ENCODE measurements at regions not wholly inside any gene's neighbourhood (a gene's known extent, or its start where the extent isn't known, plus 50 kb on each side); places are given as distances from the start of the nearest gene placed in this dataset.
A peak's percentile ranks its signal among the peaks of the same experiment; 100 is the strongest.

DNA sequence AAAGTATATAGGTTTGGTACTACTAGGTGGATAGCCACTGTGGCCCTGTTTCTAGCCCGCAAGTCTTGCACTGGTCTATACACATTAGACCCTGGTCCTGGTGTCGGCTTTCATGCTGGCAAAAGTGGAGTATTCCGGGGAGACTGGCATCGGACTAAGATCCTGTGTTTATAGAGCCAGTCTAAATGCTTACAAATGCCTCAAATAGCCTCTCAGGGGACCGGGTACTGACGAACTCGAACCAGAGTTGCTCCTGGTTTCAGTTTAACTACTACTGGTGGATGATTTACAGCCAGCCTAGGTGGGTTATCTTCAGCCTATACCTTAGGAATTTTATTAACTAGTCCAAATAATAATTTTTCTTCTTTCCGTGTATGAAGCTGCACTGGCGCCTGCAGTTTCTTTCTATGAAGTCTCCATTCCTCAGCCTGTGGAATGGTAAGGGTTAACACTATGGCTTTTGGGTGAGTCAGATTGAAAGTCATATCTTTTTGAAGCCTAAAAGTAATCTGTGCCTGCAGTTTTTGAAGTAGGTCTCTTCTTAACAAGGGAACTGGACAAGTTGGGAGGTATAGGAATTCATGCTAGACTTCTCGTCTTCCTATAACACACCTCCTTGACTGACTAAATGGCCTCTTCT is 51.3 kb downstream of the OR10H4 start:
- no peak overlapping the region for H3K27ac ChIP-seq (ENCODE audit: low read depth in 1 of 2, low read length in 2 of 2)
- peaks cover 0 to 5% (median 2%) of the 10 kb centered on the region in 3 donors for H3K27me3 Mint-ChIP-seq (ENCODE audit: low read depth in 3 of 3)
- H2AFZ ChIP-seq (ENCODE audit: insufficient read depth, low read depth, low read length, poor library complexity, severe bottlenecking): no peak overlapping the region

DNA sequence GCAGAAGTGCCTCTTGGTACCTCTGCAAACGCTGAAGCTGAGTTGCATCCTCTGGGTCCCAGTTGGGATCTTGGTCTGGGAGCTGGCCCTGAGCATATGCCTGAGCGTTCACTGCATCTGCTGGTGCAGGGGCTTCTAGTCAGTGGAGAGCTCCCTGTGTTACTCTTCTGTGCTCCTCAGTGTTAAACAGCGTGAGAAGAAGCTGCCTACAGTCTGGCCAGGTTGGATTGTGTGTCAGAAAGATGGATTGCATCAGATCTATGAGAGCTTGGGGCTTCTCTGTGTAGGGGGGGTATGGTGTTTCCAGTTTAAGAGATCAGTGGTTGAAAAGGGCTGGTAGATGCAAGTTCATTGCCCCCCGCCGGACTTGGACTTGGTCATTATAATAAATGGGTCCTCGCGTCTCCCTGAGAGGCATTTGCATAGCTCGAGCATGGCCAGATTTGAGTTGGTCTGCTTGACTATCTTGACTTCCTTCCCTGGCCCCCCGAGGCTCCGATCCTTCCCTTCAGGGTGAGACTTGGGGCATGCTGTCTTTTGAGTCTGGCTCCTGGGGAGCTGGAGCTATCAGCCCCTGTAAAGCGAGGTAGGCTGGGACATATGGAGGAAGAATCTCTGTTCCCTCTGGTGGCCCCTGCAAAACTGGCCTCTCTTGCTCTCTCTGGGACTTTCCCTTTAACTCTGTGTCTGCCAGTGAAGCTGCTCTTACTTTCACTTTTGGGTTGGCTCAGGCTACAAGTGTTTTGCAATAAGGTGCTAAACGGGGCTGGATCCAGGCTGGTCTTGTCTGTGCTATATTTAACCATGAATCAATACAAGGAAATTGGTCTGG is 52.9 kb downstream of the OR10H4 start:
- peak; percentile 60 to 74 (median 62) for DNase-seq
- H3K27ac Mint-ChIP-seq: peak overlapping the region; percentile 85 to 94 (median 90)
- TF ChIP-seq, protein P1, sequence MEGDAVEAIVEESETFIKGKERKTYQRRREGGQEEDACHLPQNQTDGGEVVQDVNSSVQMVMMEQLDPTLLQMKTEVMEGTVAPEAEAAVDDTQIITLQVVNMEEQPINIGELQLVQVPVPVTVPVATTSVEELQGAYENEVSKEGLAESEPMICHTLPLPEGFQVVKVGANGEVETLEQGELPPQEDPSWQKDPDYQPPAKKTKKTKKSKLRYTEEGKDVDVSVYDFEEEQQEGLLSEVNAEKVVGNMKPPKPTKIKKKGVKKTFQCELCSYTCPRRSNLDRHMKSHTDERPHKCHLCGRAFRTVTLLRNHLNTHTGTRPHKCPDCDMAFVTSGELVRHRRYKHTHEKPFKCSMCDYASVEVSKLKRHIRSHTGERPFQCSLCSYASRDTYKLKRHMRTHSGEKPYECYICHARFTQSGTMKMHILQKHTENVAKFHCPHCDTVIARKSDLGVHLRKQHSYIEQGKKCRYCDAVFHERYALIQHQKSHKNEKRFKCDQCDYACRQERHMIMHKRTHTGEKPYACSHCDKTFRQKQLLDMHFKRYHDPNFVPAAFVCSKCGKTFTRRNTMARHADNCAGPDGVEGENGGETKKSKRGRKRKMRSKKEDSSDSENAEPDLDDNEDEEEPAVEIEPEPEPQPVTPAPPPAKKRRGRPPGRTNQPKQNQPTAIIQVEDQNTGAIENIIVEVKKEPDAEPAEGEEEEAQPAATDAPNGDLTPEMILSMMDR (IDR thresholded peaks at IDR 0.05): no peak
- H3K27me3 Mint-ChIP-seq (ENCODE audit: low read depth in 3 of 3): peaks cover 0 to 3% (median 0%) of the 10 kb centered on the region in 3 donors
- peak overlapping the region; percentile 78 for H3K4me2 ChIP-seq (replicated peaks; ENCODE audit: extremely low read depth, low read length, poor library complexity, severe bottlenecking)
- no peaks in the 10 kb centered on the region for H3K79me2 ChIP-seq (ENCODE audit: insufficient read depth, low read length)
- peak overlapping the region; percentile 38 to 80 (median 73) for H3K4me3 ChIP-seq (replicated peaks in 1 of 3; ENCODE audit: low read depth in 2 of 3, low read length in 3 of 3)
- peak overlapping the region; percentile 83 to 87 for H3K4me3 Mint-ChIP-seq
- H3K27ac ChIP-seq (ENCODE audit: low read depth in 1 of 2, low read length in 2 of 2): peak overlapping the region; percentile 64 to 84
- peak overlapping the region; percentile 54 for H3K9ac ChIP-seq (ENCODE audit: insufficient read depth, low read length, poor library complexity, severe bottlenecking)
- no peaks in the 10 kb centered on the region for H3K9me3 ChIP-seq (replicated peaks in 1 of 2; ENCODE audit: control insufficient read depth in 1 of 2, insufficient read depth in 1 of 2, low read length in 2 of 2)
- peaks cover 33 to 36% of the 10 kb centered on the region in 2 donors for H3K4me1 ChIP-seq (ENCODE audit: control insufficient read depth in 1 of 2, insufficient read depth in 2 of 2, low read length in 2 of 2)
- H3K9me3 Mint-ChIP-seq: peaks cover 0 to 4% (median 0%) of the 10 kb centered on the region in 7 donors
- H3K36me3 Mint-ChIP-seq: no peaks in the 10 kb centered on the region
- H2AFZ ChIP-seq (ENCODE audit: insufficient read depth, low read depth, low read length, poor library complexity, severe bottlenecking): peak overlapping the region; percentile 80
- H3K27me3 ChIP-seq (ENCODE audit: control insufficient read depth in 2 of 2, insufficient read depth in 2 of 2, low read length in 2 of 2): no peaks in the 10 kb centered on the region
- 27% methylated on average over 12 of the region's 12 CpGs for WGBS (ENCODE audit: insufficient coverage)
- H4K20me1 ChIP-seq (ENCODE audit: insufficient read depth, low read length): no peaks in the 10 kb centered on the region
- peaks cover 33% of the 10 kb centered on the region for H3K4me1 Mint-ChIP-seq
- no peaks in the 10 kb centered on the region for H3K36me3 ChIP-seq (replicated peaks in 1 of 2; ENCODE audit: control insufficient read depth in 1 of 2, insufficient read depth in 2 of 2, low read length in 2 of 2)
- intact Hi-C loops (cut with micrococcal nuclease): no loop called here

More for the DNA sequence above, 51.3 kb downstream of the OR10H4 start:
- TF ChIP-seq, protein P1 (IDR thresholded peaks at IDR 0.05): no peak
- WGBS (ENCODE audit: insufficient coverage): 100% methylated on average over 4 of the region's 10 CpGs
- Mint-ChIP-seq H3K4me3 (no peak overlapping the region), H3K4me1 (peaks cover 33% of the 10 kb centered on the region), H3K27ac (no peak overlapping the region), H3K36me3 (no peaks in the 10 kb centered on the region), H3K9me3 (peaks cover 0 to 18% (median 6%) of the 10 kb centered on the region in 7 donors)
- H3K4me2 ChIP-seq (replicated peaks; ENCODE audit: extremely low read depth, low read length, poor library complexity, severe bottlenecking): no peak overlapping the region
- intact Hi-C loops (cut with micrococcal nuclease): no loop called here
- no peaks in the 10 kb centered on the region for H3K36me3 ChIP-seq (replicated peaks in 1 of 2; ENCODE audit: control insufficient read depth in 1 of 2, insufficient read depth in 2 of 2, low read length in 2 of 2)
- no peak overlapping the region for H3K4me3 ChIP-seq (replicated peaks in 1 of 3; ENCODE audit: low read depth in 2 of 3, low read length in 3 of 3)
- no peaks in the 10 kb centered on the region for H3K27me3 ChIP-seq (ENCODE audit: control insufficient read depth in 2 of 2, insufficient read depth in 2 of 2, low read length in 2 of 2)
- DNase-seq: no peak
- H3K9me3 ChIP-seq (replicated peaks in 1 of 2; ENCODE audit: control insufficient read depth in 1 of 2, insufficient read depth in 1 of 2, low read length in 2 of 2): peaks cover 0 to 8% of the 10 kb centered on the region in 2 donors
- no peaks in the 10 kb centered on the region for H3K79me2 ChIP-seq (ENCODE audit: insufficient read depth, low read length)
- H3K4me1 ChIP-seq (ENCODE audit: control insufficient read depth in 1 of 2, insufficient read depth in 2 of 2, low read length in 2 of 2): peaks cover 33 to 36% of the 10 kb centered on the region in 2 donors
- no peak overlapping the region for H3K9ac ChIP-seq (ENCODE audit: insufficient read depth, low read length, poor library complexity, severe bottlenecking)
- no peaks in the 10 kb centered on the region for H4K20me1 ChIP-seq (ENCODE audit: insufficient read depth, low read length)
